HG02610 (cell line): ENCODE measurements at regions not wholly inside any gene's neighbourhood (a gene's known extent, or its start where the extent isn't known, plus 50 kb on each side); places are given as distances from the start of the nearest gene placed in this dataset.
"Not testable (repeated sequence)": the region's sequence is repeated elsewhere in the genome, so short reads cannot be mapped to it uniquely, and the experiment has no call there.

ENCODE experiments used
- ATAC-seq: cut with Tn5 transposase; IDR thresholded peaks from one replicate; pipeline ENCODE4 v1.9.1; 2021; ENCODE audit warnings: mild to moderate bottlenecking, moderate library complexity; ENCODE audit not compliant: unreplicated experiment

- ATAC-seq = not testable (repeated sequence)
Observed at GRCh38 chr6:4725136-4725760, 51.0 kb upstream of the CDYL start.

- ATAC-seq = not testable (repeated sequence)
Observed at GRCh38 chr6:4724727-4725126, 51.5 kb upstream of the CDYL start.

- ATAC-seq = no peak
Observed at GRCh38 chr6:4723383-4723782, 52.8 kb upstream of the CDYL start.

- ATAC-seq = not testable (repeated sequence)
Observed at GRCh38 chr6:4721368-4721767, 54.8 kb upstream of the CDYL start.

- no peak for ATAC-seq
Observed at GRCh38 chr6:4719491-4719890, 56.7 kb upstream of the CDYL start.

- no peak for ATAC-seq
Observed at GRCh38 chr6:4717856-4718255, 58.3 kb upstream of the CDYL start.

- ATAC-seq = no peak
Observed at GRCh38 chr6:4717124-4717523, 59.1 kb upstream of the CDYL start.

- ATAC-seq = no peak
Observed at GRCh38 chr6:4714961-4715501, 61.2 kb upstream of the CDYL start.

GRCh38 chr6:4712291-4712690 lies 63.9 kb upstream of the CDYL start:
- ATAC-seq = no peak

- no peak for ATAC-seq
Observed at GRCh38 chr6:4707011-4707410, 69.2 kb upstream of the CDYL start.

- no peak for ATAC-seq
Observed at GRCh38 chr6:4705809-4706208, 70.4 kb upstream of the CDYL start.

- ATAC-seq = no peak
Observed at GRCh38 chr6:4703382-4703781, 72.8 kb upstream of the CDYL start.

- no peak for ATAC-seq
Observed at GRCh38 chr6:4698901-4699659, 77.1 kb upstream of the CDYL start.

GRCh38 chr6:4693173-4693970 lies 82.8 kb upstream of the CDYL start:
- no peak for ATAC-seq

- no peak for ATAC-seq
Observed at GRCh38 chr6:4692664-4693063, 83.5 kb upstream of the CDYL start.

GRCh38 chr6:4687989-4688947 lies 87.9 kb upstream of the CDYL start:
- ATAC-seq = no peak

GRCh38 chr6:4687656-4687988 lies 88.6 kb upstream of the CDYL start:
- no peak for ATAC-seq

GRCh38 chr6:4682431-4683097 lies 93.6 kb upstream of the CDYL start:
- no peak for ATAC-seq

GRCh38 chr6:4678506-4679300 lies 97.5 kb upstream of the CDYL start:
- ATAC-seq = no peak
